ENCODE measurements at regions not wholly inside any gene's neighbourhood (a gene's known extent, or its start where the extent isn't known, plus 50 kb on each side); places are given as distances from the start of the nearest gene placed in this dataset.

DNA sequence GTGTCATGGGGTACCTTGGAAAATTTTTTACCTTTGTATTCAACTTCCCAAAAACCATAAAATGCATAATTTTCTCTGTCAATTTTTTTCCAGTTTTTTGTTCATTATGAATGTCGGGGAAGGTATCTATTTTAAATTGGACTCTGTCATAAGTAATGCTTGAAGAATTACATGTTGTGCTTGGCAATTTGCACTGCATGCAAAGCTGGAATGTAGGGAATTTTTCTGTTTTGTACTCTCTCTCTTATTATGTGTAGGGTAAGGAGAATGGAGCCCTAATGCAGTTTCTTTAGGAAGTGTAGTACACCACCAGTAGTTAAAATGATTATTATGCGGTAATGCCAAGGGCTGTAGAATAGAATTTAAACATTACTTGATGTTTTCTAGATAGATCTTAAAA, 137.7 kb upstream of the LIMCH1 start:
- no peak for TF ChIP-seq POLR2A (IDR thresholded peaks at IDR 0.05; ENCODE audit: low read length)
- TF ChIP-seq GATA1 (IDR thresholded peaks at IDR 0.05; ENCODE audit: low read depth, low read length), result no peak

Data from erythroblast (primary cell).